ENCODE measurements at regions not wholly inside any gene's neighbourhood (a gene's known extent, or its start where the extent isn't known, plus 50 kb on each side); places are given as distances from the start of the nearest gene placed in this dataset.

- H3K9me3 ChIP-seq, result no peaks in the 10 kb centered on the region
- ChIA-PET CTCF (no interaction called here), POLR2A (interaction anchor here (0.6 kb wide), 1 partner anchor 331 kb away, joined by 4 read pairs; the partner anchor contains the start of gene KLHL20)
- no peak for DNase-seq (ENCODE audit: low read depth in 1 of 2, low spot score in 1 of 2)
- no peak for FAIRE-seq
- no peak overlapping the region for H3K4me3 ChIP-seq
- ATAC-seq, result no peak
- H3K27ac ChIP-seq, result no peak overlapping the region
- TF ChIP-seq NPAS2 (CRISPR knock-in tag; IDR thresholded peaks at IDR 0.05; ENCODE audit: borderline replicate concordance), result no peak
- no peak for TF ChIP-seq HOXB13 (CRISPR knock-in tag; IDR thresholded peaks at IDR 0.05; ENCODE audit: low read depth)
- TF ChIP-seq CHD2 (IDR thresholded peaks at IDR 0.05; ENCODE audit: low read length, partially characterized antibody), result no peak
- no peak for TF ChIP-seq RARB (CRISPR knock-in tag; IDR thresholded peaks at IDR 0.05)
- no peak for TF ChIP-seq MYC (IDR thresholded peaks at IDR 0.05; ENCODE audit: borderline replicate concordance, low read length)
- TF ChIP-seq RAD21 (conservative IDR thresholded peaks at IDR 0.05 in 1 of 2, IDR thresholded peaks at IDR 0.05 in 1 of 2), result no peak
- H3K4me1 ChIP-seq, result no peaks in the 10 kb centered on the region
- 82% methylated on average over 1 of the region's 1 CpG for WGBS (ENCODE audit: missing lambda C conversion rate)
- H3K4me2 ChIP-seq, result no peak overlapping the region
Observed at GRCh38 chr1:173383351-173383750, 93.8 kb upstream of the PRDX6 start.

DNA sequence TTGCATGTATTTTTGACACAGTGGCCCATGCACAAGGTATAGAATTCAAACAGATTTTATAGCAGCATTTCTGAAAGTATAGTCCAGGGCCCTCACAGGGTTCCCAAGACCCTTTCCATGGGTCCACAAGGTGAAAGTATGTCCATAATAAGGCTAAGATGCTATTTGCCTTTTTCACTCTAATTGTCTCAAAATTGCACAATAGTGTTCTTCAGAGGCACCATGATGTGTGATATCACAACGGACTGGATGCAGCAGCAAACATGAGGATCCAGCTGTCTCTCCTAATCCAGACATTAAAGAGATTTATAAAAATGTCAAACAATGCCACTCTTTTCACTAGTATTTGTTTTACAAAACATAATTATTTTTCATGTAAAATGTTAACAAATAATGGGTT lies 88.8 kb upstream of the PRDX6 start:
- Histone ChIP-seq H3K9me3 (no peaks in the 10 kb centered on the region), H3K4me1 (peaks cover 14% of the 10 kb centered on the region), H3K4me2 (no peak overlapping the region), H3K27ac (no peak overlapping the region), H3K4me3 (no peak overlapping the region)
- DNase-seq (ENCODE audit: low read depth in 1 of 2, low spot score in 1 of 2) (no peak), FAIRE-seq (no peak), ATAC-seq (no peak)
- POLR2A ChIA-PET, result no interaction called here
- 68% methylated on average over 1 of the region's 1 CpG for WGBS (ENCODE audit: missing lambda C conversion rate)
- TF ChIP-seq RNF2 (IDR thresholded peaks at IDR 0.05; ENCODE audit: borderline replicate concordance, low read depth), result no peak
- TF ChIP-seq, protein P1, sequence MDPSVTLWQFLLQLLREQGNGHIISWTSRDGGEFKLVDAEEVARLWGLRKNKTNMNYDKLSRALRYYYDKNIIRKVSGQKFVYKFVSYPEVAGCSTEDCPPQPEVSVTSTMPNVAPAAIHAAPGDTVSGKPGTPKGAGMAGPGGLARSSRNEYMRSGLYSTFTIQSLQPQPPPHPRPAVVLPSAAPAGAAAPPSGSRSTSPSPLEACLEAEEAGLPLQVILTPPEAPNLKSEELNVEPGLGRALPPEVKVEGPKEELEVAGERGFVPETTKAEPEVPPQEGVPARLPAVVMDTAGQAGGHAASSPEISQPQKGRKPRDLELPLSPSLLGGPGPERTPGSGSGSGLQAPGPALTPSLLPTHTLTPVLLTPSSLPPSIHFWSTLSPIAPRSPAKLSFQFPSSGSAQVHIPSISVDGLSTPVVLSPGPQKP (IDR thresholded peaks at IDR 0.05; ENCODE audit: low read depth, low read length), result no peak
- 0 out of 4 replicates have a peak, but pooled peaks of 1 of the 2 experiments have one; percentile 10 for TF ChIP-seq CEBPB (IDR thresholded peaks at IDR 0.05)
- TF ChIP-seq, protein P2, sequence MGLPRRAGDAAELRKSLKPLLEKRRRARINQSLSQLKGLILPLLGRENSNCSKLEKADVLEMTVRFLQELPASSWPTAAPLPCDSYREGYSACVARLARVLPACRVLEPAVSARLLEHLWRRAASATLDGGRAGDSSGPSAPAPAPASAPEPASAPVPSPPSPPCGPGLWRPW (IDR thresholded peaks at IDR 0.05), result no peak
- no peak for TF ChIP-seq POLR2AphosphoS2 (conservative IDR thresholded peaks at IDR 0.05; ENCODE audit: low read length)
- CTCF ChIA-PET, result no interaction called here

DNA sequence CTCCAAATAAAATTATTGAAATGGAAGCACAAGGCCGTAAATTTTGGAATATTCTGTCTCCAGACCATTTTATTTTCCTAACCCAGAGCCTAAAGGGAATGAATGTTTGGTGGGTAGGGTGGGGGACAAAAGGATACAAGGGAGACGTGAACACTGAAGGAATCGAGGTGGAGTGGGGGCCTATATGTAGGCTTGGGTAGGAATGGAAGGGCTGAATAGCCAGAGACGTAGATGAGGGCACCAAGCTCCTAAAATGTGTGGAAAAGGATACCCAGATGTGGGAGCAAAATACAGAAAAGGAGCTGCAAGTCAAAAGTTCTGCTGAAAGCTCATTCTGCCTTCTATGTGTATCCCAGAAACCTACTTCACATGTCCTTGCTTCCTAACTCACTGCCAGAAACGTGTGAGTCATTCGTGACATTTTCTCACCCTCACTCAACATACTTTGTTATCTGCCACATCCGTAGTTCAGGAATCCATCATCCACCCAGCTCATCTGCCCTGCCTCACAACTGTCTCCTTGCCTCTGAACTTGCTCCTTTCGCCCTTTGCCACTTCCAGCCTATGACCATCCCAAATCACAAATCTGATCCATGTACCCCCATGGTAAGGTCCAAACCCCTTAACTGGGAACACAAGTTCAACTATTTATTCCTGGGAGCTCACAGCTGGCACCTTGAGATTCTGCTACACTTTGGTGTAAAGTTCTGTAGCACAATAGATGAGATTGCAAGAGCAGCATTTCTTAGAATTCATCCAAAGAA lies 84.1 kb upstream of the PRDX6 start:
- peak; percentile 82 to 93; a peak in 5 of 6 replicates for ATAC-seq
- peak overlapping the region; percentile 54 for H3K4me2 ChIP-seq
- TF ChIP-seq, protein P3, sequence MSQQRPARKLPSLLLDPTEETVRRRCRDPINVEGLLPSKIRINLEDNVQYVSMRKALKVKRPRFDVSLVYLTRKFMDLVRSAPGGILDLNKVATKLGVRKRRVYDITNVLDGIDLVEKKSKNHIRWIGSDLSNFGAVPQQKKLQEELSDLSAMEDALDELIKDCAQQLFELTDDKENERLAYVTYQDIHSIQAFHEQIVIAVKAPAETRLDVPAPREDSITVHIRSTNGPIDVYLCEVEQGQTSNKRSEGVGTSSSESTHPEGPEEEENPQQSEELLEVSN (IDR thresholded peaks at IDR 0.05; ENCODE audit: borderline replicate concordance, low read depth), result no peak
- no peak for TF ChIP-seq ZC3H11A (IDR thresholded peaks at IDR 0.05)
- peak; percentile 12; the same call in 1 of the 2 replicates for TF ChIP-seq FOSL2 (IDR thresholded peaks at IDR 0.05)
- TF ChIP-seq FOSL2 (CRISPR knock-in tag; IDR thresholded peaks at IDR 0.05), result peak; percentile 58; the same call in 1 of the 2 replicates

DNA sequence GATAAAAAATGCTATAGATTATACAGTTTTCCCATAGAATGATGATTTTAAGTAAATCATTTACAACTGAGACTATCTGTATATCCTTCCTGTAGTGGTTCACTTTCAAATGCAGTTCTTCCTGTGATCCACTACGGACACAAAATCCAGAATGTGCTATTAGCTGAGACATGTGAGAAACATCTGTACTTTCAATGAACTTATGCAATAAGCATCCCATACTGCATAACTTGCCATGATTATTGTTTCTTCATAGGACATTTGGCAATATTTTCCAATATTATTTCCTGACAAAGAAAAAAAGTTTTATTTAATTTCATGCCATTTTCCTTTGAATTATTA lies 83.5 kb upstream of the PRDX6 start:
- DNase-seq (ENCODE audit: low read depth in 1 of 2, low spot score in 1 of 2) (peak in 1 of 2 experiments; percentile 12), ATAC-seq (peak in 1 of 2 experiments; percentile 46; a peak in 3 of 6 replicates), FAIRE-seq (no peak)
- 56% methylated on average over 1 of the region's 1 CpG for WGBS (ENCODE audit: missing lambda C conversion rate)
- H3K9me3 ChIP-seq, result no peaks in the 10 kb centered on the region
- peak overlapping the region; percentile 46 to 74; a peak in 5 of 6 replicates for H3K27ac ChIP-seq
- H3K4me1 ChIP-seq, result peaks cover 18% of the 10 kb centered on the region
- CTCF ChIA-PET, result interaction anchor here (1.1 to 1.8 kb wide), 3 partner anchors 13 to 649 kb away, joined by 4 to 6 read pairs (median 6); no protein-coding TSS in a partner anchor
- POLR2A ChIA-PET, result interaction anchor here (0.6 to 1.0 kb wide), 2 partner anchors 131 to 180 kb away, joined by 3 to 9 read pairs; no protein-coding TSS in a partner anchor
- no peak overlapping the region for H3K4me3 ChIP-seq
- peak overlapping the region; percentile 54 for H3K4me2 ChIP-seq
- TF ChIP-seq CBX2 (IDR thresholded peaks at IDR 0.05; ENCODE audit: borderline replicate concordance, low read depth) (no peak), FOSB (CRISPR knock-in tag; IDR thresholded peaks at IDR 0.05) (no peak), HOXA7 (CRISPR knock-in tag; IDR thresholded peaks at IDR 0.05) (no peak), CHD4 (IDR thresholded peaks at IDR 0.05; ENCODE audit: borderline replicate concordance) (no peak), HOXB5 (CRISPR knock-in tag; IDR thresholded peaks at IDR 0.05) (no peak), RFX5 (IDR thresholded peaks at IDR 0.05) (no peak), NPAS2 (CRISPR knock-in tag; IDR thresholded peaks at IDR 0.05; ENCODE audit: borderline replicate concordance) (no peak)
- TF ChIP-seq, protein P4, sequence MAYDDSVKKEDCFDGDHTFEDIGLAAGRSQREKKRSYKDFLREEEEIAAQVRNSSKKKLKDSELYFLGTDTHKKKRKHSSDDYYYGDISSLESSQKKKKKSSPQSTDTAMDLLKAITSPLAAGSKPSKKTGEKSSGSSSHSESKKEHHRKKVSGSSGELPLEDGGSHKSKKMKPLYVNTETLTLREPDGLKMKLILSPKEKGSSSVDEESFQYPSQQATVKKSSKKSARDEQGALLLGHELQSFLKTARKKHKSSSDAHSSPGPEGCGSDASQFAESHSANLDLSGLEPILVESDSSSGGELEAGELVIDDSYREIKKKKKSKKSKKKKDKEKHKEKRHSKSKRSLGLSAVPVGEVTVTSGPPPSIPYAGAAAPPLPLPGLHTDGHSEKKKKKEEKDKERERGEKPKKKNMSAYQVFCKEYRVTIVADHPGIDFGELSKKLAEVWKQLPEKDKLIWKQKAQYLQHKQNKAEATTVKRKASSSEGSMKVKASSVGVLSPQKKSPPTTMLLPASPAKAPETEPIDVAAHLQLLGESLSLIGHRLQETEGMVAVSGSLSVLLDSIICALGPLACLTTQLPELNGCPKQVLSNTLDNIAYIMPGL (CRISPR knock-in tag; IDR thresholded peaks at IDR 0.05; ENCODE audit: borderline replicate concordance), result no peak

More for the DNA sequence above, 84.1 kb upstream of the PRDX6 start:
- WGBS (ENCODE audit: missing lambda C conversion rate), result 46% methylated on average over 8 of the region's 8 CpGs
- DNase-seq (ENCODE audit: low read depth in 1 of 2, low spot score in 1 of 2) (peak; percentile 16 to 53), FAIRE-seq (no peak)
- CTCF ChIA-PET, result interaction anchor here (1.2 to 1.8 kb wide), 2 partner anchors 12 to 648 kb away, joined by 4 to 6 read pairs; no protein-coding TSS in a partner anchor
- peak overlapping the region; percentile 46 to 74; a peak in 5 of 6 replicates for H3K27ac ChIP-seq
- peaks cover 18% of the 10 kb centered on the region for H3K4me1 ChIP-seq
- POLR2A ChIA-PET, result interaction anchor here (0.6 to 1.0 kb wide), 2 partner anchors 130 to 180 kb away, joined by 3 to 9 read pairs; no protein-coding TSS in a partner anchor
- H3K4me3 ChIP-seq, result no peak overlapping the region
- H3K9me3 ChIP-seq, result no peaks in the 10 kb centered on the region
